Sciatic nerve (tissue), 2 donors: ENCODE measurements at regions not wholly inside any gene's neighbourhood (a gene's known extent, or its start where the extent isn't known, plus 50 kb on each side); places are given as distances from the start of the nearest gene placed in this dataset.
A peak's percentile ranks its signal among the peaks of the same experiment; 100 is the strongest.
"Not testable (repeated sequence)": the region's sequence is repeated elsewhere in the genome, so short reads cannot be mapped to it uniquely, and the experiment has no call there.

Source experiments
- ATAC-seq: fragments of 200-7000 bp; cut with Tn5 transposase; one replicate; pipeline ENCODE4 v1.9.1; 2020; ENCODE audit warnings: mild to moderate bottlenecking, moderate library complexity
- DNase-seq: peaks from one replicate; pipeline ENCODE4 v3.0.0-alpha.2; 2020; ENCODE audit warnings: low spot score
- intact Hi-C: fragments of 100-400 bp; cut with DNase I; formaldehyde crosslinking; loops from one replicate; pipeline ENCODE4 v1.14.2; 2022
- donor health status: DM: no; HTN: no; CAD: no.
- donor health status: DM: no; HTN: no; CAD: no.

DNA sequence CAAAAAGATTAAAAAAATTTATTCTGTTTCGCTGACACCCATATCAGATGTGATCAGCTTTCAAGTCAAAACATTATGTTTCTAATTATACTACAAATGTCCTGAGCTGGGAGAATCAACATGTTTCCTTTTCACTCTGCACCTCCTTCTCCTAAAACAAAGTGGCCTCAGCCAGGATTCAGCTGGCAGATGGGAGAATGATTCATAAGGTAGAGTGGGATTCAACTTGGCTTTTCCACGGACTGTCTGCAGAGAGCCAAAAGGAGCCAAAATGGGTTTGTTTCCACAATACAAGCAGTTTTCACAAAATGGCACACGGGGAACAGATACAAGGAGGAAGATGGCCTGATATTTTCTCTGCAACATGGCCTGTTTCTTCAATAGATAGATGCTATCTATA, 376.5 kb upstream of the PRKCQ start:
- ATAC-seq (no peak), DNase-seq (no peak)
- intact Hi-C loops: no loop called here

GRCh38 chr10:6953271-6953801, 373.3 kb upstream of the PRKCQ start:
- intact Hi-C loops: no loop called here
- peak; percentile 90 for ATAC-seq
- peak; percentile 62 for DNase-seq

GRCh38 chr10:6951732-6952131, 371.7 kb upstream of the PRKCQ start:
- ATAC-seq (no peak), DNase-seq (no peak)
- intact Hi-C loops: no loop called here

DNA sequence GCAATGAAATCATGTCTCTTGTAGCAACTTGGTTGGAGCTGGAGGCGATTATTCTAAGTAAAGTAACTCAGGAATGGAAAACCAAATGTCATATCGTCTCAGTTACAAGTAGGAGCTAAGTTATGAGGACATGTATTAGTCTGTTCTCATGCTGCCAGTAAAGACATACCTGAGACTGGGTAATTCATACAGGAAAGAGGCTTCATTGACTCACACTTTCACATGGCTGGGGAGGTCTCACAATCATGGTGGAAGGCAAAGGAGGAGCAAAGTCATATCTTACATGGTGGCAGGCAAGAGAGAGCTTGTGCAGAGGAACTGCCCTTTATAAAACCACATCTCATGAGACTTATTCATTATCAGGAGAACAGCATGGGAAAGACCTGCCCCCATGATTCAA, 370.1 kb upstream of the PRKCQ start:
- DNase-seq (no peak), ATAC-seq (no peak)
- intact Hi-C loops: no loop called here

DNA sequence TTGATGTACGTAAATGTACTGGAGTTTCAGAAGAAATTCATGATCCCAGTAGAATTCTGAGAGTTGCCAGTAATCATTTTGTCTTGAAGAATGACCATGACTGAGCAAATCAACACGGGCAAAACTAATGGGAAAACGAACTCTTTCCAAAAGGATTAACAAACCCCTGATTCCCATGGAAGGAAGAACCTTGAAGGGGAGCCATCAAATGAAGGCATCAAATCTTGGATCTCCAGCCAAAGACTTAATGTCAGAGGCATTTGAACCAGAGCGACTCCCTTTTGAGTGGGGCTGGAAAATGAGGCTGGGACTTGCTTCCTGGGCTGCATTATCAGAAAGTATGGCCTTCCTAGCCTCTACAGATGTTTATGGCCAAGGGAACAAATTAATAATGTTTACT, 364.4 kb upstream of the PRKCQ start:
- ATAC-seq (no peak), DNase-seq (no peak)
- intact Hi-C loops: no loop called here

DNA sequence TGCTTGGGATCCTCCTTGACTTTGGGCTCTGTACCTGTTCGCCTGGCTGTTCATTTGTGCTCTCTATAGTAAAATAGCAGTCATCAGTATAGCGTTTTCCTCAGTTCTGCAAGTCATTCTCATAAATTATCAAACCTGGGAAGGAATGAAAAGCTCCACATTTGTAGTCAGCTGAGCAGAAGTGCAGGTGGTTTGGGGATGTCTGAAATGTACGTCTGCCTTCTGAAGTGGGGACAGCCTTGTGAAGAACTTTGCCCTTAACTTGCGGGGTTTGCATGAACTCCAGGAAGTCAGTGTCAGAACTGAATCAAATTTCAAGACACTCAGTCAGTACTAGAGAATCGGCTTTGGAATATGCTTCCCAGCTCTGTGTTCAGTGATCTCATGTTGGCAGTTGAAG, 358.3 kb upstream of the PRKCQ start:
- intact Hi-C loops: no loop called here
- DNase-seq (no peak), ATAC-seq (no peak)

DNA sequence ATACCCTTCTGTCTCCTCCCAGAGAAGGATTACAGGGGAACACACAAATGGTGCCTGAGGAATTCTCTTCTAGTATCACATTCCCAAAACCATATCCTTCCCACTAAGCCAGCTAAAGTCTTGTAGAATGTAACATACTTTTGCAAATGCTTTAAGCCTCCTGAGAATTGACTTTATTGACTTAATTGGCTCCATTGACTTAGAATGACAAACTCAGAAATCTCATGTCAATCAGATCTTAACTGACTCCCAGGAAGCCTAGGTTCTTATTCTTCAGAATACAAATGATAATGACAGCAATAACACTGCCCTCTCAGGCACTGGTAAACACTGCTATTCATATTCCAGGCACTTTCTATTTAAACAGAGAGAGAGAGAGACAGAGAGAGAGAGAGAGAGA, 356.9 kb upstream of the PRKCQ start:
- ATAC-seq (no peak), DNase-seq (no peak)
- intact Hi-C loops: no loop called here

DNA sequence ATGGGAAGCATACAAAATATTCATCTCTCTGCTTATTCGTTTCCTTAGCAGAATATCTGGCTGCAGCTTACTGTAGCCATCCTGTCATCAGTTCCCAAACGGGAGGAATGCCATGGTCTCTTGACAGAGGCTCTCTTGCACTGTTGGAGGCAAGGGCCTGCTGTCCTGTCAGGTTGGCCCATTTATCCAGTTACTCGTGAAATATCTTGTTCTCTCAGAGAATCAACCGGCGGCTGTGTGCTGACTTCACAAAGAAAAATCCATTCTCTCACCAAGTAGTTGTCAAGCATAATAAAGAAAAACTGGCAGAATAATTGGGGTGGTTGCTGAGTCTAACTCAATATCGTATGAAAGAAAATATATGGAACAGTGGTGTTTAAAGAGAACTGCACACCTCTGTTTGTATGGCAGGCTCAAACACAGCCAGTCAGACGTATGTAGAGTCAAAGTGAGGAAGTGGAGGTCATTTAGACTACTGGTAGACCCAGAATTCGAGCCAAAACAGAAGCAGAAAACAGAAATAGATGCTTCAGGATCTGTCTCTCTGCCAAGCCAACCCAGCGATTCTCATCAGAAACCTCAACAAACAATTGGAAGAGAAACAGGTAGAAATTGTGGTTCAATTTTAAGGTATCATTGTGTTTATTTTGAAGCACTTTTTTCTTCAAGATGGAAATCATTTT, 349.2 kb upstream of the PRKCQ start:
- no peak for DNase-seq
- no peak for ATAC-seq
- intact Hi-C loops: no loop called here

- no peak for ATAC-seq
- intact Hi-C loops: no loop called here
- DNase-seq: no peak
These were observed 348.5 kb upstream of the PRKCQ start for GRCh38 chr10:6928586-6928985.

DNA sequence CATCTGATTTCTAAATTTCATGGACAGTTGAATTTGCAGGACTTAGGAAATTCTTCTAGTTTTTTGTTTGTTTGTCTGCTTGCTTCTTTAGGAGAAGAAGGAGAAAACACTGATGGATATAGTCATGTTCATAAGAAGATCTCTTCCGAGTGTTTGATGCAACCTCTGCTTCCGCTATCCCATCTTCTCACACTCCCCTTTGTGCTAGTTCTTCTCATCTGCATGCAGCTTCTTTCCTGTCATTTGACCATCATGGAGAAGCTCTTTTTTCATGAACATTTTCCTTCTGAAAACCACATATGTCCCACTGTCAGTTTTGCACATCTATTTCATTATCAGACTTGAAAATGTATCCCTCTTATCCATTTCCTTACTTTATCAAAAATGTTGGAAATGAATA, 346.9 kb upstream of the PRKCQ start:
- intact Hi-C loops: no loop called here
- ATAC-seq: no peak
- DNase-seq: no peak

DNA sequence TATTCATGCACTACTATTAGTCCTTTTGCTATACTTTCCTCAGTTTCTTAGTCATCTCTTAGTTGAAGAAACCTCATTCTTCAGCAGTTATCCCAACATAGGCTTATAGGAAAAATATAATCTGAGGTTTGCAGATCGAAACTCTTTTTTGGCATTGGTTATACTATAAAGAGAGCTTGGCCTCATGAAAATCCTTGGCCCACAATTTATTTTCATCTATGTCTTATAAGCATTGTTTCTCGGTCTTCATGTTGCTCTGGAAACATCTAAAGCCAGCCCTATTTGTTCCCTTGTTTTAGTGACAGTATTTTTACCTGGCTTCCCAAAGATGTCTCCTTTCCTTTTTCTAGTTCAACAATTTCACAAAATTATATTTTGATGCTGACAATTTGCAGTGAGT, 345.1 kb upstream of the PRKCQ start:
- intact Hi-C loops: no loop called here
- ATAC-seq (no peak), DNase-seq (no peak)

DNA sequence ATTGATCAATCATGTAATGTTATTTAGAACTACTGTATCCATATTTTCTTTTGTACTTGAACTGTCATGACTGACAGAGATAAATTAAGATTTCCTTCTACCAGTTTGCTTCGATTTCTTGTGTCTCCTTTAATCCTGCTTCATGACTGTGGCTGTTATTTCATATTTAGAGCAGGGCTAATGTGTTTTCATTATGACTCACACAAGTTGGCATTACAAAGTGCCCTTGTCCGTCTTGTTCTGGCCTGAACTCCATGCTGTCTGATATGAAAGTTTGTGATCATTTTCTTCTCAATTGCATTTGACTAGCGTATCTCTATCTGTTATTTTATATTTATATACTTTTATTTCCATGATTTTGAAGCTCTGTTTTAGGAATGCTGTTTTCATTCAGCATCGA, 344.1 kb upstream of the PRKCQ start:
- intact Hi-C loops: no loop called here
- ATAC-seq: no peak
- no peak for DNase-seq

- DNase-seq, ATAC-seq, intact Hi-C loops: not testable (repeated sequence)
These were observed 340.9 kb upstream of the PRKCQ start for GRCh38 chr10:6921026-6921425.

DNA sequence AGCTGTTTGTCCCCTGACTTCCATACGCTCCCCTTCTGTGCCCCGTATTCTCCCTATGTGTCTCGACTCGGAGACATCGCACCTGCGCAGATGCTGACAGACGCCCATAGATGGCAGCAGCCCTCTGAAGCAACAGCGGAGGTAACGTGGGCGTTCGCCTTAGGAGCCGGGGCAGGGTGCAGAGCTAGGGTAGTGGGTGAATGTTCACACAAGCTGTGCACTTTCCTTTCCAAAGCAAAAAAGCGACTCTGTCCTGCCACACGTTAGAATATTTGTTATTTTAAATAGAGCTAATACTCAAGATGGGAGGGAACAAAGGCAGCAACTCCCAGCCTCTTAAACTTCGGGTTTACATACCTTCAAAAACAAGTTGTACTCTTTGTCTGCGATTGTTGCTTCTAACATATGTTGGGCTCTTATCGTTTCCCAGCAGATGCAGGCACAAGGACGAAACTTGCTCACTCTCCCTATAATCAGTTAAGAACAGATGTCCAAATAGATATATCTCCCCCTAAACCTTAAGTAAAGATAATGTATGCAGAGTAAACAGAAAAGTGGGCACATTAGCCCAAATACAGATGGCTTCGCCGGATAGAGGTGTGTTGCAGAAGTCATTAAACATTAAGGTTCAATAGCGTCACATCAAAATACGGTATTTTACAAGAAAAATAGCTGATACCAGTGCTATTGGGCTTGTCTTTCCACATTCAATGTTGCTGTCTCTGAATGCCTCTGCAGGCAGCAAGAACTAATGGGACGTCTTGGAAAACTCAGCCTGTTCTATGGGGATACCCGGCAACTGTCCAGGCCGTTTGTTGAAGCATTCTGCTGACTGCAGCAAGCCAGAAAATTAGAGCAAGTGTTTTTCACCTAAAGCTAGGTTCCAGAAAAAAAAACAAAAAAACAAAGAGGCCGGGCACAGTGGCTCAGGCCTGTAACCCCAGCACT, 340.3 kb upstream of the PRKCQ start:
- peak; percentile 84 for DNase-seq
- intact Hi-C loops: no loop called here
- peak; percentile 92 for ATAC-seq

DNA sequence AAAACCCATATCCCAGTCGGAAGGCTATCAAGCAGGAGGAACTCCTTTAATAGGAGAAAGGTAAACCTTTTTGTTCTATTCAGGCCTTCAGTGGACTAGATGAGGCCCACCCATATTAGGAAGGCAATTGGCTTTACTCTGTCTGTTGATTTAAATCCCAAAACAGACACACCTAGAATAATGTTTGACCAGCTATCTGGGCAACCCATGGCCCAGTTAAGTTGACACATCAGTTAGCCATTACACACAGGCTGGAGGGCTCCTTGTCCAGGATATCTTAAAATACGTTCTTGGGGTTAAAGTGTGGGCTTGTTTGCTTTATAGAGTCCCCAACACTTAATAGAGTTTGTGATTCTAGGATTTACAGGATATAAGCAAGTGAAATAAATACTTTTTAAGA, 339.0 kb upstream of the PRKCQ start:
- no peak for DNase-seq
- intact Hi-C loops: loop anchor here (10.0 kb wide), 1 partner anchor 496 kb away; the partner anchor contains the start of gene SFMBT2
- ATAC-seq: no peak

DNA sequence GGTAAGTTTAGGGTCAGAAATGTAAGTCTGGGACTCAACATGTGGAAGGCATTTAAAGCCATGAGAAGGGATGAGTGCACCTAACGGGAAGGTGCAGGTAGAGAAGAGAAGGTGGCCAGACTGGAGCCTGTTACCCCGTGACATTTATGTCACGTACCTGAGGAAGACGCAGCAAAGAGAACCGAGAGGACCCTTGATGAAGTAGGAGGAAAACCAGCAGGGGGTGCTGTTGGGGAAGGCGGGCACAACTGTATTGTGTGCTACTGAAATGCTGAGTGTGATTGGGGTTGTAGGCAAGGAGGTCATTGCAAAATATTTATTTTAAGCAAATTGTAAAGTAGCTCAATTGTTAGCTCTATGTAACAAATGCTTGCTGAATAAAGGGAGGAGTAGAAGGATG, 338.2 kb upstream of the PRKCQ start:
- intact Hi-C loops: loop anchor here (10.0 kb wide), 1 partner anchor 496 kb away; the partner anchor contains the start of gene SFMBT2
- no peak for ATAC-seq
- DNase-seq: peak; percentile 75

DNA sequence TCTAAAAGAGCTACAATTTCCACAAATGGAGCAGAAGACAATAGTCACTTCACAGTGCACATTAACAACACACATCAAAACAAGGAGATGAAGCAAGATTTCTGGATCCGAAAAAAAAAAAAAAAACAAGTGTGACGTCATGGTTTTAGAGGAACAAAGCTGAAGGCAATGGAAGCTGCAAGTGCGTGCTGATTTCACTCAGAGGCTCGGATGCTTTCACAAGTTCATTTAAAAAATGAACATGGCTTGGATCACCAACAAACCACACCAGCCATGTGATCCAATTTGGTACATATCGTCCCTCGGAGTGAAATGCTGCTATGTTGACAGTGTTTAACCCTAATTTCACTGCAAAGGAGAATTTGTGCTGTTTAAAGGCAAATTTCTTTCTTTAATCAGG, 337.0 kb upstream of the PRKCQ start:
- no peak for ATAC-seq
- DNase-seq: no peak
- intact Hi-C loops: loop anchor here (10.0 kb wide), 1 partner anchor 498 kb away; the partner anchor contains the start of gene SFMBT2

- intact Hi-C loops: loop anchor here (10.0 kb wide), 1 partner anchor 498 kb away; the partner anchor contains the start of gene SFMBT2
- DNase-seq: no peak
- no peak for ATAC-seq
These were observed 336.5 kb upstream of the PRKCQ start for GRCh38 chr10:6916601-6917000.

GRCh38 chr10:6915307-6915706, 335.2 kb upstream of the PRKCQ start:
- intact Hi-C loops: loop anchor here (10.0 kb wide), 1 partner anchor 499 kb away; the partner anchor contains the start of gene SFMBT2
- ATAC-seq (no peak), DNase-seq (no peak)

- ATAC-seq (no peak), DNase-seq (no peak)
- intact Hi-C loops: loop anchor here (10.0 kb wide), 1 partner anchor 502 kb away; the partner anchor contains the start of gene SFMBT2
These were observed 332.9 kb upstream of the PRKCQ start for GRCh38 chr10:6912929-6913328.
